ENCODE measurements at regions not wholly inside any gene's neighbourhood (a gene's known extent, or its start where the extent isn't known, plus 50 kb on each side); places are given as distances from the start of the nearest gene placed in this dataset.

DNA sequence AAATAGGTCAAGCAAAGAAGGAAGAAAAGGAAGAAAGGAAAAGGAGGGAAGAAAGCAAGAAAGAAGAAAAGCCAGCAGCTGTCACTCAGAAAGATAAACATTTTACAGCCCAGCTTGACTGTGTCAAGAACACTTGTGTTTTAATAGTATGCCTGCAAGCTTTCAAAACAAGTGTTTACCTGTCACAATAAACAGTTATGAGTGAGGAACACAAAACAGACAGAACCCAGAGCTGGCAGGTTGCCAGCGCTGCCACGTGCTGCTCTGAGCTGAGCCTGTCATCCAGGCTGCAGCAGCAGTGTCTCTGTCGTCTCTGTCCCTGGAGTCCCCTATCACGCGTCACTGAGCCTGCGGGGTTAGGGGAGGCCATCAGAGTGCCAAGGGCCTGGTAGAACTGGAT, 827.6 kb upstream of the AUTS2 start:
- H3K79me2 ChIP-seq (ENCODE audit: low read length): no peaks in the 10 kb centered on the region
- CTCF ChIA-PET: no interaction called here
- no peak for TF ChIP-seq EZH2phosphoT487 (IDR thresholded peaks at IDR 0.05; ENCODE audit: borderline replicate concordance, low read length)
- no peak for TF ChIP-seq EZH2 (IDR thresholded peaks at IDR 0.05; ENCODE audit: low read length, unreplicated experiment)
- TF ChIP-seq, protein P1, sequence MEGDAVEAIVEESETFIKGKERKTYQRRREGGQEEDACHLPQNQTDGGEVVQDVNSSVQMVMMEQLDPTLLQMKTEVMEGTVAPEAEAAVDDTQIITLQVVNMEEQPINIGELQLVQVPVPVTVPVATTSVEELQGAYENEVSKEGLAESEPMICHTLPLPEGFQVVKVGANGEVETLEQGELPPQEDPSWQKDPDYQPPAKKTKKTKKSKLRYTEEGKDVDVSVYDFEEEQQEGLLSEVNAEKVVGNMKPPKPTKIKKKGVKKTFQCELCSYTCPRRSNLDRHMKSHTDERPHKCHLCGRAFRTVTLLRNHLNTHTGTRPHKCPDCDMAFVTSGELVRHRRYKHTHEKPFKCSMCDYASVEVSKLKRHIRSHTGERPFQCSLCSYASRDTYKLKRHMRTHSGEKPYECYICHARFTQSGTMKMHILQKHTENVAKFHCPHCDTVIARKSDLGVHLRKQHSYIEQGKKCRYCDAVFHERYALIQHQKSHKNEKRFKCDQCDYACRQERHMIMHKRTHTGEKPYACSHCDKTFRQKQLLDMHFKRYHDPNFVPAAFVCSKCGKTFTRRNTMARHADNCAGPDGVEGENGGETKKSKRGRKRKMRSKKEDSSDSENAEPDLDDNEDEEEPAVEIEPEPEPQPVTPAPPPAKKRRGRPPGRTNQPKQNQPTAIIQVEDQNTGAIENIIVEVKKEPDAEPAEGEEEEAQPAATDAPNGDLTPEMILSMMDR (conservative IDR thresholded peaks at IDR 0.05; ENCODE audit: low read depth, low read length): no peak
- no peaks in the 10 kb centered on the region for H3K4me1 ChIP-seq (ENCODE audit: insufficient read depth, low read length)
- DNase-seq: no peak
- no peaks in the 10 kb centered on the region for H3K9me2 ChIP-seq (replicated peaks; ENCODE audit: low read length)
- no peak overlapping the region for H2AFZ ChIP-seq (ENCODE audit: low read length)
- no peak overlapping the region for H3K4me3 ChIP-seq (ENCODE audit: low read length)
- H3K27ac ChIP-seq (ENCODE audit: low read length): no peak overlapping the region
- H3F3A ChIP-seq (ENCODE audit: low read length, unreplicated experiment): no peaks in the 10 kb centered on the region
- POLR2A ChIA-PET (ENCODE audit: unreplicated experiment): no interaction called here
- intact Hi-C loops (cut with micrococcal nuclease): no loop called here
- no peak for ATAC-seq
- H3K9me3 ChIP-seq (ENCODE audit: low read length): 0 out of 2 replicates have a peak, but pooled peaks cover 6% of the 10 kb centered on the region
- H3K36me3 ChIP-seq (ENCODE audit: low read depth, low read length): no peaks in the 10 kb centered on the region
- no peaks in the 10 kb centered on the region for H3K27me3 ChIP-seq (ENCODE audit: low read length)
- no peak overlapping the region for H3K4me2 ChIP-seq (ENCODE audit: low read length)
- BruUV-seq (replicated peaks): no TSS peak
- H3K9ac ChIP-seq (ENCODE audit: low read length): no peak overlapping the region
- no peaks in the 10 kb centered on the region for H4K20me1 ChIP-seq (ENCODE audit: low read length)

DNA sequence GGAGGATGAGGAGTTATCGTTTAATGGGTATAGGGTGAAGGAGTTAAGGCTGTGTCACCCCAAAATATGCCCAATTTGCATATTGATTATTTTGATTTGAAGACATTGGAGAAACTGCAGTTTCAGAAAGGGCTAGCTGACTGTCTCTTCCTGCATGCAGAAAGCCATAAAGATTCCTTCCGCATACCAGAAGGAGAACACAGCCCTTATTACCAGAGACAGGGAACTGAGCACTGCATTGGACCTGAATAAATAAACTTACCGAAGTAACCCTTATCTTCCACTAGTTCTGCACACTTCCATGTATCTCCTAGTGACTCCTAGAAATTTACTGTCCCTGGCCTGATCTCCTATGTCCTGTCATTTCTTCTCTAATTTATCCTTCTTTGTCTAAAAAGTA, 821.9 kb upstream of the AUTS2 start:
- TF ChIP-seq EZH2phosphoT487 (IDR thresholded peaks at IDR 0.05; ENCODE audit: borderline replicate concordance, low read length): no peak
- TF ChIP-seq EZH2 (IDR thresholded peaks at IDR 0.05; ENCODE audit: low read length, unreplicated experiment): no peak
- TF ChIP-seq, protein P1 (conservative IDR thresholded peaks at IDR 0.05; ENCODE audit: low read depth, low read length): no peak
- Histone ChIP-seq H3K4me2 (ENCODE audit: low read length) (no peak overlapping the region), H3K27ac (ENCODE audit: low read length) (no peak overlapping the region), H3F3A (ENCODE audit: low read length, unreplicated experiment) (no peaks in the 10 kb centered on the region), H3K36me3 (ENCODE audit: low read depth, low read length) (no peaks in the 10 kb centered on the region), H3K27me3 (ENCODE audit: low read length) (no peaks in the 10 kb centered on the region), H3K9me3 (ENCODE audit: low read length) (no peaks in the 10 kb centered on the region), H2AFZ (ENCODE audit: low read length) (no peak overlapping the region), H3K79me2 (ENCODE audit: low read length) (no peaks in the 10 kb centered on the region), H3K9ac (ENCODE audit: low read length) (no peak overlapping the region), H3K4me3 (ENCODE audit: low read length) (no peak overlapping the region), H3K9me2 (replicated peaks; ENCODE audit: low read length) (no peaks in the 10 kb centered on the region), H3K4me1 (ENCODE audit: insufficient read depth, low read length) (no peaks in the 10 kb centered on the region), H4K20me1 (ENCODE audit: low read length) (no peaks in the 10 kb centered on the region)
- ChIA-PET POLR2A (ENCODE audit: unreplicated experiment) (no interaction called here), CTCF (no interaction called here)
- intact Hi-C loops (cut with micrococcal nuclease): no loop called here
- ATAC-seq (no peak), DNase-seq (no peak)
- BruUV-seq (replicated peaks): no TSS peak

DNA sequence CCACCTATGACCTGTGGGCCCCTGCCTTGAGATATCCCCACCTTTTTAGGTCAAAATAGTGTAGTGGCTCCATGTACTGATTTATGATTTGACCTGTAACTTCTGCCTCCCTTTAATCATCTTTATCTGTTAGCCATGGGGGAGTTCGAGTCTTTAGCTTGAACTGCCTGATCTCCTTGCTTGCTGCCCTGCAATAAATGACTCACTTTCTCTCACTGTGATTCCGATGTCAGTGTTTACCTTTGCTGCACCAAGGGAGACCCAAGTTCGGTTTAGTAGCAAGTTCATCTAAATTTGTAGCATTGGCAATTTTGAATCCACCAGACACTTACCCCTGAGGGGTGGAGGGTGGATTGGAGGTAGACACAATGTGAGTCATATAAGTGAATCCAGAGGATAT, 814.6 kb upstream of the AUTS2 start:
- Histone ChIP-seq H3K79me2 (ENCODE audit: low read length) (no peaks in the 10 kb centered on the region), H3K36me3 (ENCODE audit: low read depth, low read length) (no peaks in the 10 kb centered on the region), H3K9me3 (ENCODE audit: low read length) (no peaks in the 10 kb centered on the region), H3K9me2 (replicated peaks; ENCODE audit: low read length) (no peaks in the 10 kb centered on the region), H4K20me1 (ENCODE audit: low read length) (no peaks in the 10 kb centered on the region), H3K4me1 (ENCODE audit: insufficient read depth, low read length) (no peaks in the 10 kb centered on the region), H3K4me3 (ENCODE audit: low read length) (no peak overlapping the region), H3K9ac (ENCODE audit: low read length) (no peak overlapping the region), H2AFZ (ENCODE audit: low read length) (no peak overlapping the region), H3F3A (ENCODE audit: low read length, unreplicated experiment) (no peaks in the 10 kb centered on the region), H3K4me2 (ENCODE audit: low read length) (no peak overlapping the region), H3K27me3 (ENCODE audit: low read length) (no peaks in the 10 kb centered on the region), H3K27ac (ENCODE audit: low read length) (no peak overlapping the region)
- intact Hi-C loops (cut with micrococcal nuclease): no loop called here
- TF ChIP-seq, protein P1 (conservative IDR thresholded peaks at IDR 0.05; ENCODE audit: low read depth, low read length): no peak
- TF ChIP-seq EZH2 (IDR thresholded peaks at IDR 0.05; ENCODE audit: low read length, unreplicated experiment): no peak
- no peak for TF ChIP-seq EZH2phosphoT487 (IDR thresholded peaks at IDR 0.05; ENCODE audit: borderline replicate concordance, low read length)
- DNase-seq (no peak), ATAC-seq (no peak)
- CTCF ChIA-PET: no interaction called here
- POLR2A ChIA-PET (ENCODE audit: unreplicated experiment): no interaction called here
- BruUV-seq (replicated peaks): no TSS peak
